ENCODE measurements at regions not wholly inside any gene's neighbourhood (a gene's known extent, or its start where the extent isn't known, plus 50 kb on each side); places are given as distances from the start of the nearest gene placed in this dataset.

DNA sequence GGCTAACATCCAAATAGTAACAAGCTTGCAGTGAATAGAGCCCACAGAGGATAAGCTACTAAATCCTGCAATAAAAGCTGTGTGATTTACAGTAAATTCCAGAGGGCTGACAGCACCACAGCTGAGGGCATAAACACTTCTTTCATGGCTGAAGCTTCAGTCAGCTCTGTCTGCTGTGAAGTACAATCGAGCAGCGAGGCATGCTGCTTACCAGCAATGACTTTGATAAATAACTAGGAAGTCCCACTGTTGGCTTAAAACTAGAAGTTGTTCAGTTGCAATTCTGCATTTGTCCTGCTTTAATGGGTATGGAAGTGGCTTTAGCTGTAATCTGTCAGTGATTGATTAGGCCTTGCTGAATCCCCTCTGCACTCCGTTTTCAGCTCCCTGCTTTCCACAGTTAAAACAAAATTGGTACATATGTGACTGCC, 65.2 kb upstream of the FIGN start:
- Histone ChIP-seq H2AFZ (ENCODE audit: control insufficient read depth, low read length) (no peak overlapping the region), H3K79me2 (ENCODE audit: control insufficient read depth, insufficient read depth, low read length) (no peaks in the 10 kb centered on the region), H3K4me1 (ENCODE audit: control insufficient read depth, extremely low read depth, insufficient read depth, low read length) (peaks cover 3% of the 10 kb centered on the region), H3K36me3 (ENCODE audit: control insufficient read depth in 2 of 2, extremely low read depth in 1 of 2, insufficient read depth in 2 of 2, low read length in 2 of 2) (no peaks in the 10 kb centered on the region), H3K4me3 (ENCODE audit: control insufficient read depth in 2 of 3, extremely low read depth in 1 of 3, insufficient read depth in 2 of 3, low read depth in 1 of 3, low read length in 3 of 3) (no peak overlapping the region), H3K9me1 (ENCODE audit: control insufficient read depth, extremely low read depth, insufficient read depth, low read length) (no peaks in the 10 kb centered on the region), H3K27me3 (ENCODE audit: control insufficient read depth, extremely low read depth, insufficient read depth, low read length) (no peaks in the 10 kb centered on the region), H3K9me3 (ENCODE audit: control insufficient read depth, low read depth, low read length) (no peaks in the 10 kb centered on the region), H3K27ac (ENCODE audit: control insufficient read depth, insufficient read depth, low read length) (no peak overlapping the region), H3K9ac (ENCODE audit: control insufficient read depth, extremely low read depth, insufficient read depth, low read length) (no peak overlapping the region), H3K4me2 (ENCODE audit: control insufficient read depth, extremely low read depth, insufficient read depth, low read depth, low read length) (no peak overlapping the region), H4K20me1 (ENCODE audit: control insufficient read depth, extremely low read depth, insufficient read depth, low read length) (no peaks in the 10 kb centered on the region)
- no peak for DNase-seq (ENCODE audit: low read depth, low spot score)
- dilution Hi-C loops (cut with MboI; ENCODE audit: extremely low pct_ligation_motif_present, low sequenced_read_pairs) = no loop called here
- TF ChIP-seq EZH2 (IDR thresholded peaks at IDR 0.05; ENCODE audit: low read length) = no peak
- TF ChIP-seq, protein P1, sequence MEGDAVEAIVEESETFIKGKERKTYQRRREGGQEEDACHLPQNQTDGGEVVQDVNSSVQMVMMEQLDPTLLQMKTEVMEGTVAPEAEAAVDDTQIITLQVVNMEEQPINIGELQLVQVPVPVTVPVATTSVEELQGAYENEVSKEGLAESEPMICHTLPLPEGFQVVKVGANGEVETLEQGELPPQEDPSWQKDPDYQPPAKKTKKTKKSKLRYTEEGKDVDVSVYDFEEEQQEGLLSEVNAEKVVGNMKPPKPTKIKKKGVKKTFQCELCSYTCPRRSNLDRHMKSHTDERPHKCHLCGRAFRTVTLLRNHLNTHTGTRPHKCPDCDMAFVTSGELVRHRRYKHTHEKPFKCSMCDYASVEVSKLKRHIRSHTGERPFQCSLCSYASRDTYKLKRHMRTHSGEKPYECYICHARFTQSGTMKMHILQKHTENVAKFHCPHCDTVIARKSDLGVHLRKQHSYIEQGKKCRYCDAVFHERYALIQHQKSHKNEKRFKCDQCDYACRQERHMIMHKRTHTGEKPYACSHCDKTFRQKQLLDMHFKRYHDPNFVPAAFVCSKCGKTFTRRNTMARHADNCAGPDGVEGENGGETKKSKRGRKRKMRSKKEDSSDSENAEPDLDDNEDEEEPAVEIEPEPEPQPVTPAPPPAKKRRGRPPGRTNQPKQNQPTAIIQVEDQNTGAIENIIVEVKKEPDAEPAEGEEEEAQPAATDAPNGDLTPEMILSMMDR (optimal IDR thresholded peaks at IDR 0.05 in 1 of 3, IDR thresholded peaks at IDR 0.05 in 1 of 3, conservative IDR thresholded peaks at IDR 0.05 in 1 of 3; ENCODE audit: extremely low read depth in 1 of 3, insufficient read depth in 2 of 3, low read length in 3 of 3) = no peak
- FAIRE-seq = peak; percentile 43

DNA sequence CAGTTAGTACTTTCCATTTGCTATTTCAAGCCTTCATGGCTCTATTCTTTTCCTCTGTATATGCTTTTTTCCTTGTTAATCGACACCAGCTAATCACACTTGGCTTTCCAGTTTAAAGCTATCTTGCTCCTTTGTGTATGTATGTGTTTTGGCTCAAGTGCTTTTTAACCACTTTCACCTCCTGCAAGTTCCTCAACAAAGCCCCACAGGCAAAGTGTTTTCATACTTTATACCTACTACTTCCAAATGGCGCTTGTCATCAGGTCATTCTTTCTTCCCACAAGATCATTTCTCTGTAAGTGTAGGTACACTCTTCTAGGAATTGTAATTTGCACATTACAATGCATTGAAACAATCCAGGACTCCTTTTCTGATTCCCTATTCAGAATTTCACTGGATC, 64.0 kb upstream of the FIGN start:
- dilution Hi-C loops (cut with MboI; ENCODE audit: extremely low pct_ligation_motif_present, low sequenced_read_pairs) = no loop called here
- no peak for FAIRE-seq
- H2AFZ ChIP-seq (ENCODE audit: control insufficient read depth, low read length) = no peak overlapping the region

More for the DNA sequence above, 64.0 kb upstream of the FIGN start:
- Histone ChIP-seq H3K9ac (ENCODE audit: control insufficient read depth, extremely low read depth, insufficient read depth, low read length) (no peak overlapping the region), H4K20me1 (ENCODE audit: control insufficient read depth, extremely low read depth, insufficient read depth, low read length) (no peaks in the 10 kb centered on the region), H3K9me3 (ENCODE audit: control insufficient read depth, low read depth, low read length) (no peaks in the 10 kb centered on the region), H3K27me3 (ENCODE audit: control insufficient read depth, extremely low read depth, insufficient read depth, low read length) (no peaks in the 10 kb centered on the region), H3K9me1 (ENCODE audit: control insufficient read depth, extremely low read depth, insufficient read depth, low read length) (no peaks in the 10 kb centered on the region), H3K36me3 (ENCODE audit: control insufficient read depth in 2 of 2, extremely low read depth in 1 of 2, insufficient read depth in 2 of 2, low read length in 2 of 2) (no peaks in the 10 kb centered on the region), H3K79me2 (ENCODE audit: control insufficient read depth, insufficient read depth, low read length) (no peaks in the 10 kb centered on the region), H3K27ac (ENCODE audit: control insufficient read depth, insufficient read depth, low read length) (no peak overlapping the region), H3K4me2 (ENCODE audit: control insufficient read depth, extremely low read depth, insufficient read depth, low read depth, low read length) (no peak overlapping the region), H3K4me3 (ENCODE audit: control insufficient read depth in 2 of 3, extremely low read depth in 1 of 3, insufficient read depth in 2 of 3, low read depth in 1 of 3, low read length in 3 of 3) (no peak overlapping the region), H3K4me1 (ENCODE audit: control insufficient read depth, extremely low read depth, insufficient read depth, low read length) (peaks cover 5% of the 10 kb centered on the region)
- no peak for DNase-seq (ENCODE audit: low read depth, low spot score)
- TF ChIP-seq EZH2 (IDR thresholded peaks at IDR 0.05; ENCODE audit: low read length) = no peak
- TF ChIP-seq, protein P1 (optimal IDR thresholded peaks at IDR 0.05 in 1 of 3, IDR thresholded peaks at IDR 0.05 in 1 of 3, conservative IDR thresholded peaks at IDR 0.05 in 1 of 3; ENCODE audit: extremely low read depth in 1 of 3, insufficient read depth in 2 of 3, low read length in 3 of 3) = no peak
